Esophagus muscularis mucosa (tissue), 3 donors: ENCODE measurements at regions not wholly inside any gene's neighbourhood (a gene's known extent, or its start where the extent isn't known, plus 50 kb on each side); places are given as distances from the start of the nearest gene placed in this dataset.

Source experiments
- POLR2A ChIP-seq: fragments of 450-650 bp; IDR thresholded peaks from one replicate; pipeline ENCODE4 v1.6.1; 2017; ENCODE audit warnings: antibody characterized with exemption, moderate library complexity, mild to moderate bottlenecking, low read depth
- POLR2AphosphoS5 ChIP-seq, 2 donors: sonication (generic); formaldehyde crosslinking; IDR thresholded peaks; one replicate each; pipeline ENCODE4 v1.6.1; 2017; ENCODE audit warnings: antibody characterized with exemption in 2 of 2
- TF ChIP-seq, protein P1 (sequence below), 3 experiments: fragments of 200-600 bp in 2 of 3; fragments of 450-650 bp in 1 of 3; sonication (generic) in 2 of 3; IDR thresholded peaks; one replicate each; pipeline ENCODE4 v1.5.1; 2017 to 2019; ENCODE audit warnings: antibody characterized with exemption in 3 of 3, mild to moderate bottlenecking in 2 of 3, moderate library complexity in 1 of 3

DNA sequence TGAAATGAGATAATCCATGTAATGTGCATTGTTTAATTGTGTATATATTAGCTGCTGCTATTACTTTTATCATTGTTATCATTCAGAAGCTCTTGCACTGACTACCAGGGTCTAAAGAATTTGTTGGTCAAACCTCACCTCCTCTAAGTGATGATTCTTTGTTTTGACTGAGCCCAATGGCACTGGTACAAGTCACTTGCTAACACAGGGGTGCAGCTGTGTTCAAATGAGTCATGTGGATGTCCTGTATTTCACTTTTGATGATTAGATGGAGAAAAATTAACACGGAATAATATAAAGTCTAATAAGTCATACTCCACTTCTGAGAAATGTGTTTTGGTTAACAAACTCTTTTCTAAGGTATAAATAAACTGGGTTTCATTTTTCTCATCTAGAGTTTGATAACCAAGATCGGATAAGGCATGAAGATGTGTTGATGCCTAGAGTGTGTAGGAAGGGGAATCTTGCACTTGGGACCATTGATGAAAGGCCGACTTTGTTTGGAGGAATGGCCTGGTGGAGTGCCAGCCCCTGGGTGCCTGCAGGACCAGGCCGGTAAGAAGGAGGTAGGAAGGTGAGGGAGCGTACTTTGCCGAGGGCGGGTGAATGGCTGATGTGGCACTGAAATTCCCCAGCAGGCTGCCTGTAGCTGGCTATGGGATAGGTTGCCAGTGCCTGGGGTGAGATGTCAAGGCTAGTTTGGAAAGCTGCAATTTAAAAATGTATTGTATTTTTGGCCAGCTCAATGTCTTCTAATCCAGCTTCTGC is 244.7 kb upstream of the ZPLD1 start:
- TF ChIP-seq POLR2AphosphoS5 (IDR thresholded peaks at IDR 0.05) (no peak), POLR2A (no peak)
- TF ChIP-seq, protein P1, sequence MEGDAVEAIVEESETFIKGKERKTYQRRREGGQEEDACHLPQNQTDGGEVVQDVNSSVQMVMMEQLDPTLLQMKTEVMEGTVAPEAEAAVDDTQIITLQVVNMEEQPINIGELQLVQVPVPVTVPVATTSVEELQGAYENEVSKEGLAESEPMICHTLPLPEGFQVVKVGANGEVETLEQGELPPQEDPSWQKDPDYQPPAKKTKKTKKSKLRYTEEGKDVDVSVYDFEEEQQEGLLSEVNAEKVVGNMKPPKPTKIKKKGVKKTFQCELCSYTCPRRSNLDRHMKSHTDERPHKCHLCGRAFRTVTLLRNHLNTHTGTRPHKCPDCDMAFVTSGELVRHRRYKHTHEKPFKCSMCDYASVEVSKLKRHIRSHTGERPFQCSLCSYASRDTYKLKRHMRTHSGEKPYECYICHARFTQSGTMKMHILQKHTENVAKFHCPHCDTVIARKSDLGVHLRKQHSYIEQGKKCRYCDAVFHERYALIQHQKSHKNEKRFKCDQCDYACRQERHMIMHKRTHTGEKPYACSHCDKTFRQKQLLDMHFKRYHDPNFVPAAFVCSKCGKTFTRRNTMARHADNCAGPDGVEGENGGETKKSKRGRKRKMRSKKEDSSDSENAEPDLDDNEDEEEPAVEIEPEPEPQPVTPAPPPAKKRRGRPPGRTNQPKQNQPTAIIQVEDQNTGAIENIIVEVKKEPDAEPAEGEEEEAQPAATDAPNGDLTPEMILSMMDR (IDR thresholded peaks at IDR 0.05), result no peak
